HepG2 (cell line): ENCODE measurements at regions not wholly inside any gene's neighbourhood (a gene's known extent, or its start where the extent isn't known, plus 50 kb on each side); places are given as distances from the start of the nearest gene placed in this dataset.

Source experiments
- CEBPG ChIP-seq: IDR thresholded peaks from 2 replicates; pipeline ENCODE4 v1.6.1; 2016
- CHD4 ChIP-seq: fragments of 200-600 bp; sonication (generic); IDR thresholded peaks from 2 replicates; pipeline ENCODE4 v1.7.0; 2017; ENCODE audit warnings: mild to moderate bottlenecking, low read length, borderline replicate concordance
- CTCF ChIP-seq: sonication (generic); formaldehyde crosslinking; IDR thresholded peaks from 2 replicates; pipeline ENCODE4 v1.5.0; 2020; ENCODE audit warnings: mild to moderate bottlenecking, missing genetic modification reagents, moderate library complexity
- HDAC2 ChIP-seq: sonication (generic); formaldehyde crosslinking; IDR thresholded peaks from 2 replicates; pipeline ENCODE4 v1.4.0; 2020; ENCODE audit warnings: missing genetic modification reagents
- MAFK ChIP-seq, 2 experiments: IDR thresholded peaks in 1 of 2; conservative IDR thresholded peaks in 1 of 2; 2 replicates each; pipeline ENCODE4 v1.6.1; 2011; ENCODE audit warnings: improper control_type of control experiment in 2 of 2, low read length in 2 of 2
- MIER2 ChIP-seq: IDR thresholded peaks from 2 replicates; pipeline ENCODE4 v1.6.1; 2016; ENCODE audit warnings: missing biosample characterization, missing genetic modification reagents
- NPAS2 ChIP-seq: sonication (generic); formaldehyde crosslinking; IDR thresholded peaks from 2 replicates; pipeline ENCODE4 v1.8.0; 2022; ENCODE audit warnings: mild to moderate bottlenecking, missing genetic modification reagents, borderline replicate concordance
- PHF21A ChIP-seq: sonication (generic); formaldehyde crosslinking; IDR thresholded peaks from 2 replicates; pipeline ENCODE4 v1.5.0; 2020; ENCODE audit warnings: mild to moderate bottlenecking, missing genetic modification reagents
- SIN3A ChIP-seq: IDR thresholded peaks from 2 replicates; pipeline ENCODE4 v1.6.1; 2011; ENCODE audit warnings: low read depth, mild to moderate bottlenecking, control low read depth, low read length, borderline replicate concordance
- SMC3 ChIP-seq: IDR thresholded peaks from 2 replicates; pipeline ENCODE4 v1.6.1; 2011; ENCODE audit warnings: low read length, improper control_type of control experiment
- ZNF160 ChIP-seq: sonication (generic); formaldehyde crosslinking; IDR thresholded peaks from 2 replicates; pipeline ENCODE4 v1.8.0; 2022; ENCODE audit warnings: mild to moderate bottlenecking, inconsistent platforms, missing genetic modification reagents
- ZNF431 ChIP-seq: sonication (generic); formaldehyde crosslinking; IDR thresholded peaks from 2 replicates; pipeline ENCODE4 v1.9.0; 2022; ENCODE audit warnings: missing genetic modification reagents, low read depth, mild to moderate bottlenecking, borderline replicate concordance
- ZSCAN20 ChIP-seq: sonication (generic); formaldehyde crosslinking; IDR thresholded peaks from 2 replicates; pipeline ENCODE4 v1.4.0; 2020; ENCODE audit warnings: missing genetic modification reagents, mild to moderate bottlenecking, borderline replicate concordance
- ZZZ3 ChIP-seq: sonication (generic); formaldehyde crosslinking; IDR thresholded peaks from 2 replicates; pipeline ENCODE4 v1.4.0; 2020; ENCODE audit warnings: missing genetic modification reagents, mild to moderate bottlenecking, borderline replicate concordance

- no peak for TF ChIP-seq CTCF (CRISPR knock-in tag)
- no peak for TF ChIP-seq HDAC2 (CRISPR knock-in tag)
- no peak for TF ChIP-seq ZZZ3
- TF ChIP-seq CHD4 = no peak
- no peak for TF ChIP-seq NPAS2
- TF ChIP-seq ZNF431 (CRISPR knock-in tag) = no peak
- no peak for TF ChIP-seq PHF21A (CRISPR knock-in tag)
- TF ChIP-seq SIN3A = no peak
- TF ChIP-seq ZNF160 = no peak
- TF ChIP-seq MAFK (conservative IDR thresholded peaks at IDR 0.05 in 1 of 2, IDR thresholded peaks at IDR 0.05 in 1 of 2; ENCODE audit: low read length in 2 of 2) = no peak
- no peak for TF ChIP-seq CEBPG (CRISPR knock-in tag)
- TF ChIP-seq ZSCAN20 (CRISPR knock-in tag) = no peak
- TF ChIP-seq MIER2 = no peak
- no peak for TF ChIP-seq SMC3
These were observed 169.7 kb upstream of the ATP2B1 start for GRCh38 chr12:89878327-89878726.
